OCI-M1 (cell line): ENCODE measurements at regions not wholly inside any gene's neighbourhood (a gene's known extent, or its start where the extent isn't known, plus 50 kb on each side); places are given as distances from the start of the nearest gene placed in this dataset.
A peak's percentile ranks its signal among the peaks of the same experiment; 100 is the strongest.

Experiments used
- DNase-seq: peaks from one replicate; lab custom pipeline; 2025; lab: John Stamatoyannopoulos, UW

DNA sequence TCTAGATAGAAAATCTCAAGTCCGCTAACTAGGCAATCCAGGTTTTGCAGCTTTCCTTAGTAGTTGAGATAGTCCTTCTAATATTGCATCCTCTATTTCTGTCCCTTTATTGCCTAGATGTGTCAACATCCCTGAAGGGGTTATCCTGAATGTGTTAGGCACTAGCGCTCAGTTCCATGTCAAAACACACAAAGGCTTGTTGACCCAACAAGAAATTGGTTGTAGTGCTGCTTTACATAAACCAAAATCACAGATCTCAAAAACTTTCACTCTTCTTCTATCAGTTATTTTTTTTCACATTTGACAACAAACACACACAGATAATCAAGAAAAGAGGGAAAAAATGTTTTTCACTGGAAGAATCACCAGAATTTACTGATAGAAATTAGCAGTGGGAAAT lies 51.4 kb upstream of the SOX2 start:
- no peak for DNase-seq

GRCh38 chr3:181637456-181637855 lies 74.3 kb upstream of the SOX2 start:
- DNase-seq = no peak

DNA sequence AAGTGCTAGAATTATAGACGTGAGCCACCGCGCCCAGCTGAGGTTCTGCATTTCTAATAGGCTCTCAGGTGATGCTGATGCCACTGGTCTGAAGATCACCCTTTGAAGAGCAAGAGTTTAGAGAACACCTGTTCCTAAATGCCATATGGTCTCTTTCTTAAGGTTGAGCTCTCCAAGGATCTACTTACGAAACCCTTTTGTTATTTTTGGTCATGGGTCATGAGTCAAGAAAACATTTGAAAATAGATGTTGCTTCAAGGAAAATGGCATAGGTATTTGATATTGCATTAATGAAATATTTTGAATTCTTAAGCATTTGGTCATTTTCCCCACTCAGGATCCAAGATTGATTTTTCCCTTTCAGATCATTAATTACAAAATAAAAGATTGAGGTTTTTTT lies 74.7 kb upstream of the SOX2 start:
- DNase-seq = no peak

DNA sequence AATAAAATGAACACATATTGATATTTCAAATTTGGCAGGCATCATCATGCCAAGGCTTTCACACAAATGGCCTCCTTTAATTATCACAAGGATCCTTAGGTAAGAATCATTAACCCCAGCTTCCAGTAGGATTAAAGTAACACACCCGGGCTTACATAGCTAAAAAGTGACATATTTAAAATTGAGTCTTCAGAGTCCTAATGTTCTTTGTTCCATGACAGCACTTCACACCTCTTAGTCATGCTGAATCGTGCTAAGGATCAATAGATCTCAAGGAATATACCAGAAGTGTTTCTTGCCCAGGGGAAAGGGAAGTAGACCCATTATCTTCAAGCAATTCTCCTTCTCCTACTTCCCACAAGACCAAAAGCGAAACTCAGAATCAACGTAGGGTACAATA lies 76.6 kb upstream of the SOX2 start:
- peak; percentile 56 for DNase-seq

DNA sequence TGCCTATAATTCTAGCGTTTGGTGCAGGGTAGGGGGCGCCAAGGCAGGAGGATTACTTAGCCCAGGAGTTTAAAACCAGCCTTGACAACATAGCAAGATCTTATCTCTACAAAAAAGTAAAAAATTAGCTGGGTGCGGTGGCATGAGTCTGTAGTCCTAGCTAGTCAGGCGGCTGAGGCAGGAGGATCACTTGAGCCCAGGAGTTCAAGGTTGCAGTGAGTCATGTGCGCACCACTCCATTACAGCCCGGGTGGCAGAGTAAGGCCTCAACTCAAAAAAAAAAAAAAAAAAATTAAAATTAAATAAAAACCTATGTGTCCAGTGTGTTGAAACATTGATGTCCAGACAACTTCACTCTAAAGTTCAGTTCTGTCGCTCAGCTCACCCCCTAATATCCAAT lies 78.2 kb upstream of the SOX2 start:
- no peak for DNase-seq

GRCh38 chr3:181631901-181632300 lies 79.8 kb upstream of the SOX2 start:
- DNase-seq = no peak

DNA sequence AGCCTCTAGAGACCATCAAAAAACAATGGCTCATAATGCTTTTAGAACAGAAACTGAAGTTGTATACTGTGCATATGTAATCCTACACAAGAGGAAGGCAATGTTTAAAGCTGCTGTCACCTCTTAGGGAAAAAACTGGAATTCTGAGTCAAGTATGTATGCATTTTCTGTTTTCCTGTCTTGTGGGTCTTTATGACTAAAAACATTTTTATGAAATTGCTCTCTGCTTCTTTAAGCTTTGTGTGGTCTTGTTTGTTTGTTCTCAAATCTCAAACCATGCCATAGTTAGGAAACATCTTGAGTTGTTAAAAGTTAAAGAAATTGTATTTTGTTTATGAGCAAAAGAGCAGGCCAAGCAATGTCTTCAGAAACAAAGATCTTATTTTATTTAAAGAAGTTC lies 80.9 kb upstream of the SOX2 start:
- no peak for DNase-seq

DNA sequence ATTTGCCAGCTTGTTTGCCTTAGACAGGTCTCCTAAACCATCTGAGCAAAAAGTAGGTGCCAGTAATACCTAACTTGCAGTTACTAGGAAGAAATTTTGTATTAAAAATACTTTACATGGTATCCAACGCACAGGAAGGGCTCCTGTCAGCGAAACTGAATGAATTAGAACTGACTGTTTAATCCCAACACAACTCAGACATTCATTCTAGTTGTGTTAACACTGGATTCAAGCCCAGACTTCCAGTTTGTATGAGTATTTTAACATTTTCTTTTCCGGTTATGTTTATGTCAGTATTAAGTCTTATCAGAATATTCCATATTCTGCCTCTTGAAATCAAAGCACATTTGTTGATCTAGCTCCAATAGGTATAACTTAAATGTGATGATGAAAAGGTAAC lies 82.0 kb upstream of the SOX2 start:
- no peak for DNase-seq

GRCh38 chr3:181629029-181629428 lies 82.7 kb upstream of the SOX2 start:
- DNase-seq = peak; percentile 6

GRCh38 chr3:181628384-181628783 lies 83.3 kb upstream of the SOX2 start:
- DNase-seq = no peak

DNA sequence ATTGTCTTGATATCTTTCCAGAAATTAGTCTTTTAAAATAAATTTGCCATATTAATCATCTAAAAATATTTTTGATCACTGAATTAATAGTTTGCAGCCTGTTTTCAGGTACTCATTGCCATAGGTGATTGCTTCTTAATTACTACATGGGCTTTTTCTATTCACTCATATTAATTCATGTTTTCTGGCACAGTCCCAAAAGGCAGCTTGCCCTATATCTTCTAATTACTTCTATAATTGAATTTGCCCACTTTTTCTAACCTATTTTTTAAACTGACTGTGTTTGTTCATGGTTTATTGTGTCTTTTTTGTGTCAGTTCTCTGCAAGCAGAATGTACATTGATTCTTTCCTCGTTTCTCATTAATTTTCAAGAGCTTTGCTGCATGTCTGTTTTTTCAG lies 85.7 kb upstream of the SOX2 start:
- no peak for DNase-seq

DNA sequence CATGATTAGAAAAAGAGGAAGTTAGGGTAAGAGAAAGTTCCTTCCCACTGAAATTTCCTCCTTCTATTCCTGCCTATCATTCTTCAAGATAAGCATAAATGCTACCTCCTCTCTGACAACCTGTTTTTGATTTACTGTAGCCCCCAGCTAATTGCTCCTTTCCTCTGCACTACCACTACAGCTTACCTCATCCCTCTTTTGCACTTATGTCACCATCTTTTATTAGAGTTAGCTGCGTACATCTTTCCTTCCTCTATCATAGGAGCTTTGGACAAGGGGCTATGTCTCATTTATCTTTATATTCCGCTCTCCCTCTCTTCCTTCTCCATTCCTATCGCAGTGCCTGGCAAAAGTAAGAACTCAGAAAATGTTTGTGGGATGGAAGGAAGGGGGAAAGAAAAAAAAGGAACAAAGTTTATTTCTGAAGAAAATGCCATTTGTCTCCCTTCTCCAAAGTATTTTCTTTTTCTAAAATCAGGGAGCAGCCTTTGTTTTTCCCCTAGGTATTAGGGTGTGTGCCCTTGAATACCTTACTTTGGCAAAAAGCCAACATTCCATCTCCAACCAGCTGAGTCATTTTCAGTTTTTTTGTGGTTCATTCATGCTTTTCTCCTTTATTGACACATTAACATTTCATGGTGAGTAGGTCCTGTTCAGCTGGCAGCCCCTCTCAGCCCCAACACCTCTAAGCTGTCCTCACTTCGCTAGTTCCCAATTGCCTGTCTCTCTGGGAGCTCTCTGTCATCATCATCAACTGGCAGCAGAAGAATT lies 87.6 kb upstream of the SOX2 start:
- peak; percentile 57 for DNase-seq

DNA sequence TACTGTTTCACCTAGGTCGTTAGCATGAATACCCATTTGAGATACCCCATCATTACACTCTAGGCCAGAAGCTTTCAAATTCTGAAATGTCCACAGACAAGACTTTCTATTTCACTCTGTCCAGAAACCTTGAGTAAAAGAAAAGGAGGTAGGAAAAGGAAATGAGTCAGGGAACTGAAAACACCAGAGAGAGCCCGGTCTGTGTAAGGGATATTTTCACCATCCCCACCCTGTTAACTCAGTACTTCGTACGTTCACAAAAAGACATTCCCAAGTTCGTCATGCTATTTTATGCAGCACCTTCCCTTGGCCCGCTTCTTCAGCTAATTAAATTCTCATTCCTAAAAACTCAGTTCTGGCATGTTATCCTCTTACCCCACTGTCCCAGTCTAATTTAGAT lies 89.4 kb upstream of the SOX2 start:
- DNase-seq = no peak

DNA sequence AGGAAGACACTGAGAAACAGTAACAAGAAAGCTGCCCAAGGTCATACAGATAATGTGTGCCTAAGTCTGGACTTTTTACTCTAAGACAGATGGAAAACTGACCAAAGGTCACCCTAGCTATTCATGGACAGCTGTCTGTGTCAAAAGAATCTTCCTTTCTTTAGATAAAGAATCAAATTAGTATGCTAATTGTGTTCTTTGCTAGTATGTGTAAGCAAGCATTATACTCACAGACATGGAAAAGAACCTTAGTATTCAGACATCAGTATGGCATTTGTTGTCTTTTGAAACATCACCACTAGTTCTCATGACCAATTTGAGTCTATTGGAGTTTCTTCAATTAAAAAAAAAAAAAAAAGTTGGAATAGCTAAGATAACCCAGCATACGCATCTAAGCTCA lies 91.8 kb upstream of the SOX2 start:
- no peak for DNase-seq

GRCh38 chr3:181618260-181618659 lies 93.5 kb upstream of the SOX2 start:
- DNase-seq = no peak

GRCh38 chr3:181616088-181617070 lies 95.3 kb upstream of the SOX2 start:
- no peak for DNase-seq

GRCh38 chr3:181615666-181616065 lies 96.1 kb upstream of the SOX2 start:
- no peak for DNase-seq

DNA sequence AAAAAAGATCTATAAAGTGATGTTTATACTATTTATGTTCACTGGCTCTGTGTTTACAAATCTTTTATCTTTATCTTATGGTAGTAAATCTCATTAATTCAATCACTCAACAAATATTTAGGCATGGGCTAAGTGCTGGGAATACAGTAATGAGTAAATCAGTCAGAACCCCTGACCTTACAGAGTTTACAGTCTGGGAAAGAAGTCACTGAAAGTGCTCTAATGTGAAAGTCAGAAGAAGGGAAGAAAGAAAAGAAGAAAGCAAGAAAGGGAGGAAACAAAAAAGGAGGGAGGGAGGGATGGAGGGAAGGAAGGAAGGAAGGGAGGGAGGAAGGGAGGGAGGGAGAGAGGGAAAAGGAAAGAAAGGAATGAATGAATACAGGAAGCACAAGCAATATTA lies 96.8 kb upstream of the SOX2 start:
- no peak for DNase-seq

DNA sequence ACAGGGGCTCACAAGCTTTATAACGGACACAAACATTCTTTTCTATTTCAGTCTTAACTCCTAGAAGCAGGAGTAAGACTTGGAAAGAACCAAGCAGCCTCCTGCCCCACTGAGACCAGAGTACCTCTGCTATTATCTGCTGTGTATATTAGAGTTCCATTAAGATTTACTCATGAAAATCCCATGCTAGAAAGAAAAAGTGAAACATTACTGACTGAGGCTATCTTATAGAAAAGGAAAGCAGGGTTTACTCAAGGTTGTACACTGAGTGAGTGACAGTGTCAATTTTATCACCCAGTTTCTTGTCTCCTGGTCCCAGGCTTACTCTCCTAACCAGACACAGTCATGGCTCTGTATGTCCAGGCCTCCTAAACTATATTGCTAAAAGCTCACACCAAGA lies 97.9 kb upstream of the SOX2 start:
- DNase-seq = peak; percentile 4

DNA sequence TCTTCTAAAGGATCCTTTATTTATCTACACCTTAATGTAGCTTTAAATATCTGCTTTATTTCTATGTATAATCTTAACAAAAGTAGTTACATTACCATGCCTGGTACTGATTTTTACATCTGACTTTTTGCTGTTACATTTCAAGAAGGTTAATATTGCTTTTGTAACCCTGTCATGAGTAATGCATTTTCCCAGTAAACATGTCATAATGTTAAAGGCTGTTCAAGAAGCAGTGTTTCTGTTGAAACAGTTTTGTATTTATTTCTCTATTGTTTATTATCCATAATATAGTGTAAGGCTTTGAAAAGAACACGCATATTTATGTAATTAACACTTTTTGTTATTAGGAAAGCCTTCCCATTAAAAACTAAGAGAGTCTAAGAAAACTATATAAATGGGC lies 98.5 kb upstream of the SOX2 start:
- no peak for DNase-seq

DNA sequence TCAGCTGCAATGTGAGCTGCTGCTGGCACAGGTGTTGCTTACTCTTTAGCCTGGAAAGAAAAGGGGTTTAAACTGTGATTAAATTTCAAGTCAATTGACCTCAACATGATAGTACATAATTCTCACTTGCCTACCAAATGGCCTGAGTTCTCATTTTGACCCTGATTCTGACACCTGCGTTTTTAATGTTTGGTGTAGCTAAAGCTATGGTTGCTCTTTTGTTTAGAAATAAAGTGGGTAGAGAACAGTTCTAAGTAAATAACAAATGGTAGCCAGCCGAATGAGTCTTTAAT lies 100.8 kb upstream of the SOX2 start:
- no peak for DNase-seq

- no peak for DNase-seq
Measured at GRCh38 chr3:181610083-181610972, 101.4 kb upstream of the SOX2 start.
